H54 (cell line): ENCODE measurements at regions not wholly inside any gene's neighbourhood (a gene's known extent, or its start where the extent isn't known, plus 50 kb on each side); places are given as distances from the start of the nearest gene placed in this dataset.

Experiments used
- DNase-seq: peaks from one replicate; pipeline ENCODE4 v3.0.0; 2011; ENCODE audit warnings: low spot score, mixed read lengths; ENCODE audit not compliant: insufficient read length
- FAIRE-seq: peaks from 3 replicates; lab custom pipeline; 2011; peaks lifted over from hg19 to GRCh38; lab: Jason Lieb, UNC
- POLR2A ChIP-seq: IDR thresholded peaks from 2 replicates; pipeline ENCODE4 v1.6.1; 2011; ENCODE audit warnings: low read depth, mild to moderate bottlenecking, low read length

GRCh38 chr11:27287205-27287604 is 75.8 kb downstream of the CCDC34 start:
- no peak for TF ChIP-seq POLR2A
- FAIRE-seq (no peak), DNase-seq (no peak)

GRCh38 chr11:27285761-27286160 is 77.3 kb downstream of the CCDC34 start:
- TF ChIP-seq POLR2A: no peak
- DNase-seq (no peak), FAIRE-seq (no peak)

GRCh38 chr11:27282806-27283205 is 80.2 kb downstream of the CCDC34 start:
- TF ChIP-seq POLR2A: no peak
- FAIRE-seq (no peak), DNase-seq (no peak)

GRCh38 chr11:27281740-27282590 is 81.0 kb downstream of the CCDC34 start:
- FAIRE-seq (peak; percentile 90), DNase-seq (no peak)
- no peak for TF ChIP-seq POLR2A

GRCh38 chr11:27281276-27281675 is 81.7 kb downstream of the CCDC34 start:
- DNase-seq (no peak), FAIRE-seq (no peak)
- no peak for TF ChIP-seq POLR2A

GRCh38 chr11:27280140-27280539 is 82.9 kb downstream of the CCDC34 start:
- no peak for FAIRE-seq
- DNase-seq: no peak
- TF ChIP-seq POLR2A: no peak

GRCh38 chr11:27279460-27279859 is 83.6 kb downstream of the CCDC34 start:
- TF ChIP-seq POLR2A: no peak
- DNase-seq (no peak), FAIRE-seq (no peak)

GRCh38 chr11:27277843-27278242 is 85.2 kb downstream of the CCDC34 start:
- no peak for FAIRE-seq
- TF ChIP-seq POLR2A: no peak
- no peak for DNase-seq

- DNase-seq (no peak), FAIRE-seq (no peak)
- no peak for TF ChIP-seq POLR2A
Observed at GRCh38 chr11:27276141-27276540, 86.9 kb downstream of the CCDC34 start.

GRCh38 chr11:27274854-27275395 is 88.1 kb downstream of the CCDC34 start:
- no peak for TF ChIP-seq POLR2A
- FAIRE-seq (no peak), DNase-seq (no peak)

- no peak for TF ChIP-seq POLR2A
- FAIRE-seq (no peak), DNase-seq (no peak)
Observed at GRCh38 chr11:27266125-27266524, 96.9 kb downstream of the CCDC34 start.

- FAIRE-seq (no peak), DNase-seq (no peak)
- TF ChIP-seq POLR2A: no peak
Observed at GRCh38 chr11:27263986-27264385, 99.0 kb downstream of the CCDC34 start.

- no peak for TF ChIP-seq POLR2A
- no peak for DNase-seq
- FAIRE-seq: no peak
Observed at GRCh38 chr11:27263046-27263445, 100.0 kb downstream of the CCDC34 start.

- FAIRE-seq: no peak
- TF ChIP-seq POLR2A: no peak
- no peak for DNase-seq
Observed at GRCh38 chr11:27255447-27255828, 107.6 kb downstream of the CCDC34 start.
